SK-N-SH (cell line): ENCODE measurements at regions not wholly inside any gene's neighbourhood (a gene's known extent, or its start where the extent isn't known, plus 50 kb on each side); places are given as distances from the start of the nearest gene placed in this dataset.

Experiments used
- CTCF ChIA-PET: fragments of 300-600, 350-600 bp; formaldehyde crosslinking; extraction: SDS; loops from one replicate; lab custom pipeline; 2021; lab: Yijun Ruan, JAX
- POLR2A ChIA-PET: fragments of 350-600 bp; sonication (Branson Sonifier 250); formaldehyde crosslinking; extraction: SDS; loops from one replicate; lab custom pipeline; 2020; ENCODE audit warnings: antibody characterized with exemption, inconsistent platforms; lab: Yijun Ruan, JAX
- DNase-seq: peaks from one replicate; pipeline ENCODE4 v3.0.0; 2012
- H2AFZ ChIP-seq: fragments of 200-600 bp; sonication (generic); 2 replicates; pipeline ENCODE4 v1.8.1; 2016; ENCODE audit warnings: antibody characterized with exemption, mild to moderate bottlenecking, low read depth
- H3F3A ChIP-seq: fragments of 200-600 bp; sonication (generic); replicated peaks from 2 replicates; pipeline ENCODE3; 2016; ENCODE audit warnings: antibody characterized with exemption, mild to moderate bottlenecking; ENCODE audit not compliant: insufficient read depth
- H3K27ac ChIP-seq, 2 experiments: fragments of 200-500 bp in 1 of 2; fragments of 200-600 bp in 1 of 2; sonication (Bioruptor generic) in 1 of 2; sonication (generic), shearing (Covaris generic) in 1 of 2; 2 replicates each; pipeline versions ENCODE4 v1.5.1 to v1.6.1; 2014 to 2016; ENCODE audit warnings: low read depth in 2 of 2, inconsistent platforms in 1 of 2, low read length in 1 of 2, mild to moderate bottlenecking in 1 of 2, mixed read lengths in 1 of 2
- H3K27me3 ChIP-seq: fragments of 200-600 bp; sonication (generic), shearing (Covaris generic); 2 replicates; pipeline ENCODE4 v1.6.1; 2016; ENCODE audit warnings: mixed run types; ENCODE audit not compliant: insufficient read depth
- H3K36me3 ChIP-seq, 2 experiments: fragments of 200-500 bp in 1 of 2; fragments of 200-600 bp in 1 of 2; sonication (Bioruptor generic) in 1 of 2; sonication (generic) in 1 of 2; replicated peaks in 1 of 2; 2 replicates each; pipeline versions ENCODE3 to v1.5.1; 2014 to 2016; ENCODE audit warnings: low read length in 1 of 2, mild to moderate bottlenecking in 1 of 2; ENCODE audit not compliant: insufficient read depth in 2 of 2, control insufficient read depth in 1 of 2
- H3K4me1 ChIP-seq, 2 experiments: fragments of 200-500 bp in 1 of 2; fragments of 200-600 bp in 1 of 2; sonication (Bioruptor generic) in 1 of 2; sonication (generic), shearing (Covaris generic) in 1 of 2; 2 replicates each; pipeline versions ENCODE4 v1.5.1 to v1.6.1; 2014 to 2016; ENCODE audit warnings: low read depth in 1 of 2, low read length in 1 of 2, mixed run types in 1 of 2; ENCODE audit not compliant: insufficient read depth in 2 of 2, control insufficient read depth in 1 of 2
- H3K4me2 ChIP-seq: fragments of 200-600 bp; sonication (generic), shearing (Covaris generic); 2 replicates; pipeline ENCODE4 v1.6.1; 2017; ENCODE audit warnings: mixed run types
- H3K4me3 ChIP-seq, 2 experiments: fragments of 200-500 bp in 1 of 2; fragments of 200-600 bp in 1 of 2; sonication (Bioruptor generic) in 1 of 2; sonication (generic), shearing (Covaris generic) in 1 of 2; 2 replicates each; pipeline versions ENCODE4 v1.5.1 to v1.8.1; 2014 to 2016; ENCODE audit warnings: low read depth in 2 of 2, inconsistent platforms in 1 of 2, low read length in 1 of 2, mild to moderate bottlenecking in 1 of 2, mixed read lengths in 1 of 2, moderate library complexity in 1 of 2
- H3K79me2 ChIP-seq: fragments of 200-600 bp; sonication (generic); 2 replicates; pipeline ENCODE4 v1.8.1; 2017; ENCODE audit warnings: mild to moderate bottlenecking; ENCODE audit not compliant: insufficient read depth
- H3K9ac ChIP-seq: fragments of 200-600 bp; sonication (generic); 2 replicates; pipeline ENCODE4 v1.6.1; 2017; ENCODE audit warnings: mixed run types
- H3K9me2 ChIP-seq: fragments of 200-600 bp; sonication (generic); 2 replicates; pipeline ENCODE4 v1.6.1; 2017; ENCODE audit warnings: mixed run types
- H3K9me3 ChIP-seq: fragments of 200-600 bp; sonication (generic); 2 replicates; pipeline ENCODE4 v1.6.1; 2017; ENCODE audit warnings: mixed run types, mild to moderate bottlenecking, moderate library complexity
- H4K20me1 ChIP-seq: fragments of 200-600 bp; sonication (generic); 2 replicates; pipeline ENCODE4 v1.6.1; 2017; ENCODE audit warnings: mild to moderate bottlenecking, mixed run types; ENCODE audit not compliant: insufficient read depth
- ELF1 ChIP-seq: IDR thresholded peaks from 2 replicates; pipeline ENCODE4 v1.4.0; 2012
- FOSL2 ChIP-seq: IDR thresholded peaks from 2 replicates; pipeline ENCODE4 v1.4.0; 2012; ENCODE audit warnings: low read depth, mild to moderate bottlenecking, moderate library complexity, borderline replicate concordance
- FOXJ3 ChIP-seq: sonication (generic); formaldehyde crosslinking; IDR thresholded peaks from 2 replicates; pipeline ENCODE4 v1.5.1; 2020; ENCODE audit warnings: mild to moderate bottlenecking, missing genetic modification reagents
- RCOR1 ChIP-seq: fragments of 150-350 bp; IDR thresholded peaks from 2 replicates; pipeline ENCODE4 v1.6.1; 2017; ENCODE audit warnings: antibody characterized with exemption, low read length
- SIN3A ChIP-seq: IDR thresholded peaks from 2 replicates; pipeline ENCODE4 v1.6.1; 2012; ENCODE audit warnings: low read depth, mild to moderate bottlenecking, low read length, moderate library complexity, borderline replicate concordance
- WGBS: methylation state at CpG from one replicate; pipeline ENCODE4 v1.1.6; 2017; ENCODE audit warnings: low lambda C conversion rate; 5-methylcytosine and 5-hydroxymethylcytosine counted together
- TF ChIP-seq, protein P1 (sequence below): IDR thresholded peaks from 2 replicates; pipeline ENCODE4 v1.6.1; 2012; ENCODE audit warnings: mild to moderate bottlenecking, low read depth, low read length, moderate library complexity
- TF ChIP-seq, protein P2 (sequence below): fragments of 150-350 bp; IDR thresholded peaks from 2 replicates; pipeline ENCODE4 v1.6.1; 2016; ENCODE audit warnings: mild to moderate bottlenecking, low read depth, low read length

DNA sequence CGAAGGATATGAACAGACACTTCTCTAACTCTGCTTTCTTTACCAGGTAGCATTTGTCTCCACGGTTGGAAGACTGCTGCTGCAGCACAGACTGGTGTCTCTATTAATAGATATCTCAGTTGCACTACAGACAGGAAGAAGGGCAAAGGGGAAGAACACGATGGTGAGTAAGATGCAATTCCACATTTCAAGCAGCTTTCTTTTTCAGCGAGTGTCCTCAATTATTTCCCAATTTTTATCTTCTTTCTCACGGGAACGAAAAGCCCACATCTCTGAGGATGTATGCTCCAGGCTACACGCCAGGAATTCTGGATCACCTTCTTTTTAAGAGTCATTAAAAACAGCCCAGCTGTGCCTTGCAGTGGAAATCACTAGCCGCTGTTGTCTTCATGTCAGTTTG lies 311.6 kb upstream of the ECI2 start (continued):
- TF ChIP-seq, protein P1, sequence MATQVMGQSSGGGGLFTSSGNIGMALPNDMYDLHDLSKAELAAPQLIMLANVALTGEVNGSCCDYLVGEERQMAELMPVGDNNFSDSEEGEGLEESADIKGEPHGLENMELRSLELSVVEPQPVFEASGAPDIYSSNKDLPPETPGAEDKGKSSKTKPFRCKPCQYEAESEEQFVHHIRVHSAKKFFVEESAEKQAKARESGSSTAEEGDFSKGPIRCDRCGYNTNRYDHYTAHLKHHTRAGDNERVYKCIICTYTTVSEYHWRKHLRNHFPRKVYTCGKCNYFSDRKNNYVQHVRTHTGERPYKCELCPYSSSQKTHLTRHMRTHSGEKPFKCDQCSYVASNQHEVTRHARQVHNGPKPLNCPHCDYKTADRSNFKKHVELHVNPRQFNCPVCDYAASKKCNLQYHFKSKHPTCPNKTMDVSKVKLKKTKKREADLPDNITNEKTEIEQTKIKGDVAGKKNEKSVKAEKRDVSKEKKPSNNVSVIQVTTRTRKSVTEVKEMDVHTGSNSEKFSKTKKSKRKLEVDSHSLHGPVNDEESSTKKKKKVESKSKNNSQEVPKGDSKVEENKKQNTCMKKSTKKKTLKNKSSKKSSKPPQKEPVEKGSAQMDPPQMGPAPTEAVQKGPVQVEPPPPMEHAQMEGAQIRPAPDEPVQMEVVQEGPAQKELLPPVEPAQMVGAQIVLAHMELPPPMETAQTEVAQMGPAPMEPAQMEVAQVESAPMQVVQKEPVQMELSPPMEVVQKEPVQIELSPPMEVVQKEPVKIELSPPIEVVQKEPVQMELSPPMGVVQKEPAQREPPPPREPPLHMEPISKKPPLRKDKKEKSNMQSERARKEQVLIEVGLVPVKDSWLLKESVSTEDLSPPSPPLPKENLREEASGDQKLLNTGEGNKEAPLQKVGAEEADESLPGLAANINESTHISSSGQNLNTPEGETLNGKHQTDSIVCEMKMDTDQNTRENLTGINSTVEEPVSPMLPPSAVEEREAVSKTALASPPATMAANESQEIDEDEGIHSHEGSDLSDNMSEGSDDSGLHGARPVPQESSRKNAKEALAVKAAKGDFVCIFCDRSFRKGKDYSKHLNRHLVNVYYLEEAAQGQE = no peak
- TF ChIP-seq FOXJ3 (CRISPR knock-in tag) = no peak

DNA sequence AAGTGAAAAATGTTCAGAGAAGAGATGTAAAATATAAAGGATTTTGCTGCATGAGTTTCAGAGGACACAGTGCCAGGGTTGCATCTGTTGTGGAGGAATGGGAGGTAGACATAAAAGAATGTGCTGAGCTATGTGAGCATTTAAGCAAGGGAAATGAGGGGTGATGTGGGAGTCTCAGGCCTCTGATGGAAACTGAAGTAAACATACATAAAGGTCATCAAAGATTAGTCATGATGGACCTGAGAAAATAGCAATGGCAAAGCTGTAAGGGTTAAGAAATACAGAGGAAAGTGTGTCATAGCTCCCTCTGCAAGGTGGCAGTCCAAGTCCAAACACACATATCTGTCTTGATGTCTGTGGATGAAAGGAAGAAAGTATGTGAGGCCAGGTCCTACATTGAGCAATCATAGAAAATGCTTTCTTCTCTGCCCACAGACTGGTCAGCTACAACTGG lies 306.6 kb upstream of the ECI2 start:
- no peaks in the 10 kb centered on the region for H3K9me3 ChIP-seq
- no peaks in the 10 kb centered on the region for H3K36me3 ChIP-seq
- H3K27me3 ChIP-seq = no peaks in the 10 kb centered on the region
- H3K4me2 ChIP-seq = no peak overlapping the region
- POLR2A ChIA-PET = no interaction called here
- DNase-seq = no peak
- H3K9me2 ChIP-seq = no peaks in the 10 kb centered on the region
- no peak overlapping the region for H3K4me3 ChIP-seq
- H3K79me2 ChIP-seq = no peaks in the 10 kb centered on the region
- no peaks in the 10 kb centered on the region for H3K4me1 ChIP-seq
- no peak overlapping the region for H2AFZ ChIP-seq
- no peak overlapping the region for H3K27ac ChIP-seq
- H4K20me1 ChIP-seq = no peaks in the 10 kb centered on the region
- CTCF ChIA-PET = no interaction called here
- H3F3A ChIP-seq = no peaks in the 10 kb centered on the region
- H3K9ac ChIP-seq = no peak overlapping the region
- TF ChIP-seq ELF1 (no peak), FOSL2 (no peak)

DNA sequence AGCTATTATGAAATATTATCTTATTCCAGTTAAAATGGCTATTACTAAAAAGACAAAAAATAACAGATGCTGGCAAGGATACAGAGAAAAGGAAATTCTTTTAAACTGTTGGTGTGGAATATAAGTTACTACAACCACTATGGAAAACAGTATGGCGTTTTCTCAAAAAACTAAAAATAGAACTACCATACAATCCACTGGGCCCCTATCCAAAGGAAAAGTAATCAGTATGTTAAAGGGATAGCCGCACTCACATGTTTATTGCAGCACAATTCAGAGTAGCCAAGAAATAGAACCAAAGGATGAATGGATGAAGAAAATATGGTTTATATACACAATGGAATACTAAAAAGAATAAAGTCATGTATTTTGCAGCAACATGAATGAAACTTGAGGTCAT lies 303.8 kb upstream of the ECI2 start:
- no peak overlapping the region for H3K9ac ChIP-seq
- CTCF ChIA-PET = no interaction called here
- H3K9me3 ChIP-seq = no peaks in the 10 kb centered on the region
- WGBS = 17% methylated on average over 2 of the region's 2 CpGs
- H3K27ac ChIP-seq = no peak overlapping the region
- H3K27me3 ChIP-seq = no peaks in the 10 kb centered on the region; the same call in 1 of the 2 replicates
- no peaks in the 10 kb centered on the region for H3K4me1 ChIP-seq
- no peak overlapping the region for H2AFZ ChIP-seq
- no peaks in the 10 kb centered on the region for H4K20me1 ChIP-seq
- H3K4me2 ChIP-seq = no peak overlapping the region
- TF ChIP-seq SIN3A (no peak), RCOR1 (no peak), FOXJ3 (CRISPR knock-in tag) (no peak)
- TF ChIP-seq, protein P2, sequence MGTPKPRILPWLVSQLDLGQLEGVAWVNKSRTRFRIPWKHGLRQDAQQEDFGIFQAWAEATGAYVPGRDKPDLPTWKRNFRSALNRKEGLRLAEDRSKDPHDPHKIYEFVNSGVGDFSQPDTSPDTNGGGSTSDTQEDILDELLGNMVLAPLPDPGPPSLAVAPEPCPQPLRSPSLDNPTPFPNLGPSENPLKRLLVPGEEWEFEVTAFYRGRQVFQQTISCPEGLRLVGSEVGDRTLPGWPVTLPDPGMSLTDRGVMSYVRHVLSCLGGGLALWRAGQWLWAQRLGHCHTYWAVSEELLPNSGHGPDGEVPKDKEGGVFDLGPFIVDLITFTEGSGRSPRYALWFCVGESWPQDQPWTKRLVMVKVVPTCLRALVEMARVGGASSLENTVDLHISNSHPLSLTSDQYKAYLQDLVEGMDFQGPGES = no peak
- POLR2A ChIA-PET = no interaction called here
- no peaks in the 10 kb centered on the region for H3K79me2 ChIP-seq
- no peaks in the 10 kb centered on the region for H3F3A ChIP-seq
- no peaks in the 10 kb centered on the region for H3K9me2 ChIP-seq
- H3K36me3 ChIP-seq = no peaks in the 10 kb centered on the region
- H3K4me3 ChIP-seq = no peak overlapping the region
- DNase-seq = no peak
